HG03558 (cell line): ENCODE measurements at regions not wholly inside any gene's neighbourhood (a gene's known extent, or its start where the extent isn't known, plus 50 kb on each side); places are given as distances from the start of the nearest gene placed in this dataset.

Experiments used
- ATAC-seq: cut with Tn5 transposase; IDR thresholded peaks from one replicate; pipeline ENCODE4 v1.9.1; 2021; ENCODE audit warnings: moderate number of reproducible peaks; ENCODE audit not compliant: unreplicated experiment; ENCODE audit errors: extremely low read depth

GRCh38 chr6:28758818-28759235 is 165.0 kb downstream of the TRIM27 start:
- no peak for ATAC-seq

GRCh38 chr6:28764014-28764723 is 159.6 kb downstream of the TRIM27 start:
- ATAC-seq: no peak

GRCh38 chr6:28764761-28765282 is 159.0 kb downstream of the TRIM27 start:
- ATAC-seq: no peak

GRCh38 chr6:28765978-28766351 is 157.8 kb downstream of the TRIM27 start:
- no peak for ATAC-seq

- ATAC-seq: no peak
Observed at GRCh38 chr6:28766426-28766825, 157.4 kb downstream of the TRIM27 start.

- no peak for ATAC-seq
Observed at GRCh38 chr6:28767133-28767532, 156.7 kb downstream of the TRIM27 start.

- no peak for ATAC-seq
Observed at GRCh38 chr6:28767691-28768090, 156.1 kb downstream of the TRIM27 start.

GRCh38 chr6:28768187-28768913 is 155.4 kb downstream of the TRIM27 start:
- ATAC-seq: no peak

- no peak for ATAC-seq
Observed at GRCh38 chr6:28769626-28770402, 154.0 kb downstream of the TRIM27 start.

GRCh38 chr6:28770732-28771131 is 153.1 kb downstream of the TRIM27 start:
- no peak for ATAC-seq

- ATAC-seq: no peak
Observed at GRCh38 chr6:28771401-28772267, 152.2 kb downstream of the TRIM27 start.

- no peak for ATAC-seq
Observed at GRCh38 chr6:28772480-28773381, 151.1 kb downstream of the TRIM27 start.

GRCh38 chr6:28774292-28775051 is 149.3 kb downstream of the TRIM27 start:
- ATAC-seq: no peak

GRCh38 chr6:28775052-28775376 is 148.8 kb downstream of the TRIM27 start:
- ATAC-seq: no peak

GRCh38 chr6:28775405-28776129 is 148.2 kb downstream of the TRIM27 start:
- ATAC-seq: no peak

GRCh38 chr6:28776269-28777146 is 147.3 kb downstream of the TRIM27 start:
- no peak for ATAC-seq

GRCh38 chr6:28777147-28777461 is 146.7 kb downstream of the TRIM27 start:
- ATAC-seq: no peak
